ENCODE measurements at regions not wholly inside any gene's neighbourhood (a gene's known extent, or its start where the extent isn't known, plus 50 kb on each side); places are given as distances from the start of the nearest gene placed in this dataset.
A peak's percentile ranks its signal among the peaks of the same experiment; 100 is the strongest.

GRCh38 chr14:44035707-44036106, 471.4 kb downstream of the FSCB start:
- no peak for FAIRE-seq
- DNase-seq (ENCODE audit: insufficient read length, low spot score): no peak

- no peak for FAIRE-seq
Observed at GRCh38 chr14:44030831-44031383, 476.2 kb downstream of the FSCB start.

GRCh38 chr14:44029933-44030332, 477.1 kb downstream of the FSCB start:
- FAIRE-seq (no peak), DNase-seq (ENCODE audit: insufficient read length, low spot score) (peak; percentile 1)

More at GRCh38 chr14:44030831-44031383, 476.2 kb downstream of the FSCB start:
- DNase-seq (ENCODE audit: insufficient read length, low spot score): no peak

- DNase-seq (ENCODE audit: insufficient read length, low spot score): no peak
- no peak for FAIRE-seq
Observed at GRCh38 chr14:44027397-44027796, 479.7 kb downstream of the FSCB start.

GRCh38 chr14:44010595-44010994, 496.5 kb downstream of the FSCB start:
- no peak for DNase-seq (ENCODE audit: insufficient read length, low spot score)
- no peak for FAIRE-seq

- DNase-seq (ENCODE audit: insufficient read length, low spot score): no peak
- FAIRE-seq: no peak
Observed at GRCh38 chr14:44010071-44010470, 497.0 kb downstream of the FSCB start.

DNA sequence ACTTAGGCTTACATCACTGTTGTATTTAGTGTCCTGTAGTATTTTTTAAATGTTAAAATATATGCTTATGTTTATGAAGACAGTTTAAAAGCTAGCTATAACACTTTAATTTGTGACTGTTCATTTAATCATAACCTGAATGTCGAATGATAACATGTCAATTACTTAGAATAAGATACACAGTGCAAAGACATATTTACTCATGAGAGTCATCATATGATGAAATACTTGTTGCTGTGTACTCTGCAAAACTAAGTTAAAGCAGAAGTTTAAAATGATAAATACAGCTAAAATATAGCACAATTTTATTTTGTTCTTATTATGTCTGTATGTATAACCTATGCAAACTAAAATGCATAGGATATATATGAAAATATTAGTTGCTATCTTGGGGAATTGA, 497.4 kb downstream of the FSCB start:
- FAIRE-seq (no peak), DNase-seq (ENCODE audit: insufficient read length, low spot score) (no peak)

DNA sequence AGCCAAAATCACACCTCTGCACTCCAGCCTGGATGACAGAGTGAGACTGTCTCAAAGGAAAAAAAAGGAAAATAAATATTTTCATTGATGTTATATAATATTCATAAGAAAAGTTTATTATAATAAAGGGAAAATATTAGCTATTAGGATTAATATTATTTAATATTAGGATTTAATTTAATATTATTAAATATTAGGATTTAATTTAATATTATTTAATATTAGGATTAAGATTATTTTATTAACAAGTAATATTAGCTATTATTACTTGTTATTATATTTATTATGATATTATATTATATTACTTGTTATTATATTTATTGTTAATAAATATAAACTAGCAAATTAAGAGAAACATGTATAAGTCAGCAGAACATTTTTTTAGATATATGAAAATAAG, 518.1 kb downstream of the FSCB start:
- no peak for FAIRE-seq
- no peak for DNase-seq (ENCODE audit: insufficient read length, low spot score)

DNA sequence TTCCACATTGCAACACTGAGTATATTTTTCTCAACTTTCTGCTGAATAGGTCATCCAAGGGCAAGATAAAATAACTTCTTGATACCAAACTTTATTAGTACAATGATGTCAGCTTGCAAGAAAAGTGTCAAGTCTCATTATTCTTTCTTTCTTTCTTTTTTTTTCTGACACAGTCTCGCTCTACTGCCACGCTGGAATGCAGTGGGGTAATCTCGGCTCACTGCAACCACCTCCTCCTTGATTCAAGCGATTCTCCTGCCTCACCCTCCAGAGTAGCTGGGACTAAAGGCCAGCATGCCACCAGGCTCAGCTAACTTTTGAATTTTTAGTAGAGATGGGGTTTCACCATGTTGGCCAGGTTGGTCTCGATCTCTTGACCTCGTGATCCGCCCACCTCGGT, 523.4 kb downstream of the FSCB start:
- no peak for DNase-seq (ENCODE audit: insufficient read length, low spot score)
- FAIRE-seq: no peak

- DNase-seq (ENCODE audit: insufficient read length, low spot score) (no peak), FAIRE-seq (no peak)
Observed at GRCh38 chr14:43981135-43981768, 525.8 kb downstream of the FSCB start.

- no peak for DNase-seq (ENCODE audit: insufficient read length, low spot score)
- FAIRE-seq: no peak
Observed at GRCh38 chr14:43956741-43957140, 550.3 kb downstream of the FSCB start.

DNA sequence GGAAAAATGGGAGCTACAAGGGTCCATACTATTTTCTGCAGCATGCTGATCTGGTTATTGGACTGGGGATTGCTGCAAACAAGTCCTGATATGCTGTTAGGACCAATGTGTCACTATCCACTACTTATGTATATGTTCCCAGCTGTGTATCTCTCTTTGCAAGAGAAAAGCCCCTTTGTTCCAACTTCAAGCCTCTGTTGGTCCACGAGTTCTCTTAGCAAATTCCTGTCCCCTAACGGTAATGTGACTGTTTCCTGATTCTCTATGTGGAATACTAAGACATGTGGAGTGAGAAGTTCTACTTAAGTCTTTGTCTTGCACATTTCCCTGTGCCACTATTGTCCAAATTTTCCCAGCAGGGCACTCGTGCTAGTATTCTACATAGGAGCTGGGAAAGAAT, 557.7 kb downstream of the FSCB start:
- DNase-seq (ENCODE audit: insufficient read length, low spot score) (no peak), FAIRE-seq (no peak)

DNA sequence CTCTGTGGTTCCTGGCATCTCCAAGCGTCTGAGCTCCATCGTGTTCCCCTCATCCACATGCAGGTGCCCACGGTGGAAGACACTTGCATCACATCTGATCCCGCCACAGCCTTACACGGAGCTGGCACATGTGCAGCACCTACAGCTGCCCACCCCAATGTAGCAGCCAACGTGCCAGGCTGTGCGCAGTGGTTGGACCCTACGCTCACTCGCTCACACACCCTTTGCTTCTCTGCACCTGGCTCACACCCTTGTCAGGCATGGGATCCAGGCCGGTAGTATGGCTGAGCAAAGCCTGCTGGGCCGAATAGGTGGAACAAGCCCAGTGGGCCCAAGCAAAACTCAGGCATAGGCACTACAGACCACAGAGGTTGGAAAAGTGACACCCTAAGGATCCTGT, 567.2 kb downstream of the FSCB start:
- no peak for FAIRE-seq
- no peak for DNase-seq (ENCODE audit: insufficient read length, low spot score)

DNA sequence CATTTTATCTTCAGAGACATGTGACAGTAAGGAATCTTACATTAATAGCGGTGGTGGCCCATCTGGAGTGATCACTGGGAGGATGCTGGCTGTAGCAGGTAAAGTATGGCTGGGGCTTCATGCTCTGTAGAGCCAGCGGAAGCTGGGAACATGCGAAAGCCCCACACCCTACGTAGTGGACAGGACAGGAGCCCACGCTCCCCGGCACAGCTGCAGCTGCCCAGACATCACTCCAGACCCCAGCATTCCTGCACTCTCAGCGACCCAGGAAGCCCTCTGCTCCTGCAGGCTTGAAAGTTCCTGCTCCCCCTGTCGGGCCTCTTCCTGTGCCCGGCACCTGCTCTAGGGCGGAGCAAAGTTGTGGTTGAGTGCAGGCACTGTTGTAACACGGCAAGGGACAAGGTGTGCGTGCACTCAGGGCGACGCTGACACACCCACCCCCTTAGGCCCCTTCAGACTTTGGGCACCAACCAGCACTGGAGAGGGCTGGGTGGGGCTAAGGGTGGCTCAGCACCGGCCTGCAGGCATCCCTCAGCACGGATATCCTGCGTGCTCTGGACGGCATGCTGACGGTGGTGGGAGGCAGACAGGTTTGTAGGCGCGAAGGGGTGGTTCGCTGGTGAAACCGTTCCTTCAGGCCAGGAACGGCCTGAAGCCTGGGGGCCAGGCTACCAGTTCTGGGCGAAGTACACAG, 568.3 kb downstream of the FSCB start:
- no peak for DNase-seq (ENCODE audit: insufficient read length, low spot score)
- no peak for FAIRE-seq

DNA sequence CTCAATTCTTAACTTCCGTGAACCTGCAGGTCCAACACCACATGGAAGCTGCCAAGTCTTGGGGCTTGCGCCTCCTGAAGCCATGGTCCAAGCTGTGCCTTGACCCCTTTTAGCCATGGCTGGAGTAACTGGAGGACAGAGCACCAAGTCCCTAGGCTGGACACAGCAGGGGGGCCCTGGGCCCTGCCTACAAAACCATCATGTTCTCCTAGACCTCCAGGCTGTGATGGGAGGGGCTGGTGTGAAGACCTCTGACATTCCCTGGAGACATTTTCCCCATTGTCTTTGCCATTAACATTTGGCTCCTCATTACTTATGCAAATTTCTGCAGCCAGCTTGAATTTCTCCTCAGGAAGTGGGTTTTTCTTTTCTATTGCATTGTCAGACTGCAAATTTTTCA, 570.1 kb downstream of the FSCB start:
- FAIRE-seq (no peak), DNase-seq (ENCODE audit: insufficient read length, low spot score) (no peak)

DNA sequence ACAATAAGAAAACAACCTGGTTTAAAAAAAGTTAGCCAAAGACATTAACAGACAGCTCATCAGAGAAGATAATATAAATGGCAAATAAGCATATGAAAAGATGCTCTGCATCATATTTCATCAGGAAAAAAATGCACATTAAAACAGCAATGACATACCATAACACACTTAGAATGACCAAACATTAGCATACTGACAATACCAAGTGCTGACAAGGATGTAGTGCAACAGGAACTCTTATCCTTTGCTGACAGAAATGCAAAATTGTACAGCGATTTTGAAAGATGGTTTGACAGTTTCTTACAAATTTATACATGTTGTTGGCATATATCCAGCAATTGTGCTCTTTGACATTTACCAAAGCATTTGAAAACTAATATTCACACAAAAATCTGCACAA, 573.0 kb downstream of the FSCB start:
- no peak for DNase-seq (ENCODE audit: insufficient read length, low spot score)
- no peak for FAIRE-seq

GRCh38 chr14:43914041-43914693, 592.9 kb downstream of the FSCB start:
- FAIRE-seq (no peak), DNase-seq (ENCODE audit: insufficient read length, low spot score) (no peak)

DNA sequence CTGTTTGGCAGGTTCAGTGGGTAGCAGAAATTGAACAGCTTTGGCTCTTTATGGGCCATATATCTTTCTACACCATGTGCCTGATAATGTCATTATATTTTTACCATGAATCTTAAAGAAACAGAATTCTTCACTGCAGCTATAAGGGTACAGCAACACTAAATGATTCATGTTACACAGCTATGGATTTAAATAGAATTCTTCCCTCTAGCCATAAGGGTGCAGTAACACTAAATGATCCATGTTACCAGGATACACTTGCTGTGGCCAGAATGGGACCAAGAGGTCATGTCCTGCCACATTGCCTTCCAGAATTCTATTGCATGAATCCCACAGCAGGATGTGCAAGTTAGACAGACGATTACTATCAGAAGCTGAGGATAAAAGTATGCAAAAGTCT, 603.9 kb downstream of the FSCB start:
- no peak for DNase-seq (ENCODE audit: insufficient read length, low spot score)
- no peak for FAIRE-seq

DNA sequence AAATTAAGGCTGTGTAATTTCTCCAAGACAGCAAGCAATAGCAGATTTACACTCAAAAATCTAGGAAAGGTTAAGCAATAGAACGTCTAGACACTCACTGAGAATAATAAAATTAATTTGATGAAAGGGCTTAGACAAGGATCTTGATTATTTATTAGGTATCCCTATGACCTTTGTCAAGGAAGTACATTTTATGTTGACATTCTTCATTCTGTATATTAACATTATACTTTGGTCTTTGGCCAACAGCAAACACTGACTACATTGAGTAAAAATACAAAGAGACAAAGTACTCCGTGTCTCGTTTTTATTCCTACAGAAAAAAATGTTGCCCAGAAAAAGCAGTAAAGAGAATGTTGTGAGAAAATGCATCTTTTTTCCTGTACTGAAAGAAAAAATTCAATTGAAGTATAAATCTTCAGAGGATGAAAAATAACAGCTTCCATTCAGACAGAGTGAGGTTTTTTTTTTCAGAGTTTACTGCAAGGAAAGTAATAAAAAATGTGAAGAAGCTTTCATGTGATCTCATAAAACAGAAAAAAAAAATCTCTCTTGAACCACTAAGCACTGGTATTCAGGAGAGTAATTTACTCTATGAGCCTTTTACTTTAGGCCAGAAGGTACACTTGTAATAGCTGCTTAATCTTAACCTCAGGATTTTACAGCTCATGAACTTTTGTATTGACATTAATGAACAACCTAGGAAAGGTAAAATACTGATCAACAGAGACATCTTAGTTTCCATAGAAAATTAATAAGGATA, 605.0 kb downstream of the FSCB start:
- FAIRE-seq (no peak), DNase-seq (ENCODE audit: insufficient read length, low spot score) (no peak)

- no peak for FAIRE-seq
Observed at GRCh38 chr14:43900173-43900655, 606.9 kb downstream of the FSCB start.

DNA sequence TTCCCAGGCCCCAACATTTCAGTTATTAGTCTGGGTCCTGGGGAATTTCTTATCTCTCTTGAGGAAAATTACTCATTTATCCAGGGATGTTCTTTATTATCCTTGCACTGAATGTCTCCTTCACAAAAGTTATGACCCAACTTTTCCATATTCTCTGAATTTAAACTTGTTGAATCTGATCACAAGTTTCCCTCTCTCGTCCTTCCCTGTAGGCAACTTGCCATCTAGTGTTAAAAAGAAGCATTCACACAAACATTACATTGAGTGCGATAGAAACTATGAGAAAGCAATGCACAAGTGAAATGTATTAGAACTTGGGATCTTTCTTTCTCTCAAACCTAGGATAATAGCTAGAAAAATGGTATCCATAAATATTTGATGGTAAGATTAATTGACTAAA, 608.4 kb downstream of the FSCB start:
- DNase-seq (ENCODE audit: insufficient read length, low spot score) (no peak), FAIRE-seq (no peak)

More at GRCh38 chr14:43900173-43900655, 606.9 kb downstream of the FSCB start:
- no peak for DNase-seq (ENCODE audit: insufficient read length, low spot score)
